HFFc6 (cell line): ENCODE measurements at regions not wholly inside any gene's neighbourhood (a gene's known extent, or its start where the extent isn't known, plus 50 kb on each side); places are given as distances from the start of the nearest gene placed in this dataset.

Source experiments
- DNase-seq: peaks from one replicate; pipeline ENCODE4 v3.0.0-alpha.2; 2018
- H3K27ac Mint-ChIP-seq: 2 replicates; pipeline ENCODE4 v1.8.0; 2020; ENCODE audit warnings: mild to moderate bottlenecking, mixed read lengths
- H3K27me3 Mint-ChIP-seq: 2 replicates; pipeline ENCODE4 v1.8.0; 2021; ENCODE audit warnings: mild to moderate bottlenecking, moderate library complexity, mixed read lengths; ENCODE audit not compliant: insufficient read depth
- H3K36me3 Mint-ChIP-seq: 2 replicates; pipeline ENCODE4 v1.8.0; 2021; ENCODE audit warnings: low read depth, mixed read lengths
- H3K4me1 Mint-ChIP-seq: 2 replicates; pipeline ENCODE4 v1.8.0; 2020; ENCODE audit warnings: low read depth, mixed read lengths
- H3K4me3 Mint-ChIP-seq: 2 replicates; pipeline ENCODE4 v1.8.0; 2020; ENCODE audit warnings: mild to moderate bottlenecking, moderate library complexity, mixed read lengths
- H3K9me3 Mint-ChIP-seq: 2 replicates; pipeline ENCODE4 v1.8.0; 2020; ENCODE audit warnings: mild to moderate bottlenecking, mixed read lengths
- TF ChIP-seq, protein P1 (sequence below): fragments of 200-600 bp; sonication (generic); IDR thresholded peaks from 2 replicates; pipeline ENCODE4 v1.5.0; 2021; ENCODE audit warnings: antibody characterized with exemption, mild to moderate bottlenecking

DNA sequence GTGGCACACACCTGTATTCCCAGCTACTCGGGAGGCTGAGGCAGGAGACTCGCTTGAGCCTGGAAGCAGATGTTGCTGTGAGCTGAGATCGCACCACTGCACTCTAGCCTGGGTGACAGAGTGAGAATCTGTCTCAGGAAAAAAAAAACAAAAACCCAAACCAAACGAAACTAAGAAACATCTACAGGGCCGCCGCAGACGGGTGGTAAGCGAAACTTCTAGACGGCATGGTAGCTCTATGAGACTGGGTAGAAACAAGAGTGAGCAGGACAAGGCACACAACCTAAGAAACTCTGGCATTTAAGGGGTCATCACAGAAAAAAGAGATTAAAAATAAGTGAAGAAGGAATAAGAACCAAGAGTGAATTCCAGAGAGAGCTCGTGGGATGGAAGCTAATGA, 454.8 kb upstream of the KLF4 start:
- TF ChIP-seq, protein P1, sequence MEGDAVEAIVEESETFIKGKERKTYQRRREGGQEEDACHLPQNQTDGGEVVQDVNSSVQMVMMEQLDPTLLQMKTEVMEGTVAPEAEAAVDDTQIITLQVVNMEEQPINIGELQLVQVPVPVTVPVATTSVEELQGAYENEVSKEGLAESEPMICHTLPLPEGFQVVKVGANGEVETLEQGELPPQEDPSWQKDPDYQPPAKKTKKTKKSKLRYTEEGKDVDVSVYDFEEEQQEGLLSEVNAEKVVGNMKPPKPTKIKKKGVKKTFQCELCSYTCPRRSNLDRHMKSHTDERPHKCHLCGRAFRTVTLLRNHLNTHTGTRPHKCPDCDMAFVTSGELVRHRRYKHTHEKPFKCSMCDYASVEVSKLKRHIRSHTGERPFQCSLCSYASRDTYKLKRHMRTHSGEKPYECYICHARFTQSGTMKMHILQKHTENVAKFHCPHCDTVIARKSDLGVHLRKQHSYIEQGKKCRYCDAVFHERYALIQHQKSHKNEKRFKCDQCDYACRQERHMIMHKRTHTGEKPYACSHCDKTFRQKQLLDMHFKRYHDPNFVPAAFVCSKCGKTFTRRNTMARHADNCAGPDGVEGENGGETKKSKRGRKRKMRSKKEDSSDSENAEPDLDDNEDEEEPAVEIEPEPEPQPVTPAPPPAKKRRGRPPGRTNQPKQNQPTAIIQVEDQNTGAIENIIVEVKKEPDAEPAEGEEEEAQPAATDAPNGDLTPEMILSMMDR: no peak
- H3K27ac Mint-ChIP-seq: no peak overlapping the region
- DNase-seq: no peak
- no peak overlapping the region for H3K4me3 Mint-ChIP-seq
- H3K36me3 Mint-ChIP-seq: no peaks in the 10 kb centered on the region
- peaks cover 3% of the 10 kb centered on the region for H3K27me3 Mint-ChIP-seq
- H3K9me3 Mint-ChIP-seq: no peaks in the 10 kb centered on the region; the same call in 1 of the 2 replicates
- no peaks in the 10 kb centered on the region for H3K4me1 Mint-ChIP-seq

DNA sequence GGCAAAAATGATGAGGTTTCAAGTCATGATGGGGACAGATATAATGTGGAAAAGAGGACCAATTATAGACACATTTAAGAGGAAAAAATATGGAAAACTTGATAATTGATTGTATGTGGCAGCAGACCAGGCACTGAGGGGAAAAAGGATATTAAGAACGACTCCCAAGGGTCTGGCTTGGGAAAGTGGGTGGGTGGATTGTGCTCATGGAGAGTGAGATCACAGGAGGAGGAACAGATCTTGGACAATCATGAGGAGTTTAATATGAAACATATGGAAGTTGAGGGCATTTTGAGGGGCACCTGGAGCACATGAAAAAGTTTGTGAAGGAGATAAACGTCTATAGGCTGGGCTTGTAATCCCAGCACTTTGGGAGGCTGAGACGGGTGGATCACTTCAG, 454.3 kb upstream of the KLF4 start:
- TF ChIP-seq, protein P1: no peak
- H3K4me3 Mint-ChIP-seq: no peak overlapping the region
- DNase-seq: no peak
- no peak overlapping the region for H3K27ac Mint-ChIP-seq
- H3K27me3 Mint-ChIP-seq: peaks cover 3% of the 10 kb centered on the region
- peaks cover 3% of the 10 kb centered on the region; the same call in 1 of the 2 replicates for H3K9me3 Mint-ChIP-seq
- H3K36me3 Mint-ChIP-seq: no peaks in the 10 kb centered on the region
- H3K4me1 Mint-ChIP-seq: no peaks in the 10 kb centered on the region

DNA sequence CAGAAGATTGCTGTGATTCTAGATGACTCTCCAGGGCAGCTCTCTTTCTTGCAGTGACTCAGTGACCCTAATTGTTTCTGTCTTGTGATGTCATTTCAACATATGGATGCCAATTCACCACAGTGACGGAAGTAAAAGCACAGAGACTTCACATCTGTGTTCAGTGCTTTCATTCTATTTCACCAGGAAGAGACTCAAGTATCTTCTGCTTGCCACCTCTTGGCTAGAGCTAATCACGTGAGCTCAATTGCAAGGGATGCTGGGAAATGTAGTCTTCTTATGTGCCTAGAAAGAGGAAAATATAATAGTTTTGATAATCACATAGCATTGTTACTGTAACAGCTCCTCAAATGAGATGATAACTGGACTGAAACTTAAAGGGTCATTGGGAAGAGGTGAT, 453.3 kb upstream of the KLF4 start:
- Mint-ChIP-seq H3K27ac (no peak overlapping the region), H3K27me3 (peaks cover 3% of the 10 kb centered on the region), H3K9me3 (peaks cover 3% of the 10 kb centered on the region; the same call in 1 of the 2 replicates), H3K36me3 (no peaks in the 10 kb centered on the region), H3K4me3 (no peak overlapping the region), H3K4me1 (no peaks in the 10 kb centered on the region)
- TF ChIP-seq, protein P1: no peak
- DNase-seq: no peak

DNA sequence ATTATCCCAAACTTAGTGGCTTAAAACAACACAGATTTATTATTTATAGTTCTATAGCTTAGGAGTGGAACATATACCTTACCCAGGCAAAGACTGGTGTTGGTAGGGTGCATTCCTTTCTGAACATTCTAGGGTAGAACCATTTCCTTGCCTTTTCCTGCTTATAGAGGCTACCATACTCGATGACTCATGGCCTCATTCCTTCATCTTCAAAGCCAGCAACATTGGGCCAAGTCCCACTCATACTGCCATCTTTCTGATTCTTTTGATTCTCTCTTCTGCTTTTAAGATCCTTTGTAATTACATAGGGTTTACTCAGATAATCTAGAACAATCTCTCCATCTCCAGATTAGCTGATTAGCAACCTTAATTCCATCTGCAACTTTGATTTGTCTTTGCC, 452.7 kb upstream of the KLF4 start:
- H3K36me3 Mint-ChIP-seq: no peaks in the 10 kb centered on the region
- no peak for DNase-seq
- no peak overlapping the region for H3K27ac Mint-ChIP-seq

DNA sequence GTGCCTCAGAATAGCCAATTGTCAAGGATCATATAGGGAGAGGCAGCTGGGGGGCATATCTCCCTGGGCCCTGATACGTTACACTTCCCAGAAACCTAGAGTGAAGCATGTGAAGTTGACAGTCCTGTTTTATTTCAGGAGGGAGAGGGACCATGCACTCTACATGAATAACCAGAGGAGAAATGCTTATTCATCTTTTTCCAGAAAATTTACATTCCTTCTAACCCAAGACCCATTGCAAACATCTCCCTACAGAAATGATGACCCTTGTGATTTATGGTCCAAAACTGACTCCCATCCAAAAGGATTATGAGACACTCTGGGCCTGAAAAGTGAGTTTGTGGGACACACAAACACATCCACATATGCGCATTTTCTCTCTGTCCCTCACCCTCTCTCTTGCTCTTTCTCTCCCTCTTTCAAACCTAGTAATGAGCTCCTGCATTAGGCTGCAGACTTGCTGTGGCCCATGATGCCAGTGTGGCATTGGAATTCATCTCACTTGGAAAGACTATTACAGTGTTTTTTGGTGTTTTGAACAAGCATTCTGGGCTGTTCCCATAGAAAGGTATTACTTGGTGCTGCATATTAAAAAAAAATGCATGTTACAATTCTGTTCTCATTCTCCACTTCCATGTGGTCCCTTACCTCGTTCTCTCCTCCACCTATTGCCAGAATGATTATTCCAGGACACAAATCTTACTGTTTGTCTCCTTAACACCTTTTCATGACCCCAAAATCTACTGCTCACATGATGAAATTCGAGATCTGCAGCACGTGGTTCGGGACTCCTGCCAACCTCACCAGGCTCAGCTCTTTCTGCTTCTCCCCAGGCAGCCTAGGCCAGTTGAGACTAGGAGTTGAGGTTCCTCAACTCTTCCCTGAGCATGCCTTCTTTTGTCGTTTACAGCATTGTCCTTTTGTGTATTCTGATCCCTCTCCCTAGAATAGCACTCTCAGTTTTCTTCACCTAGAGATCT, 451.3 kb upstream of the KLF4 start:
- peaks cover 3% of the 10 kb centered on the region; the same call in 1 of the 2 replicates for H3K9me3 Mint-ChIP-seq
- no peak for DNase-seq
- TF ChIP-seq, protein P1: no peak
- H3K27ac Mint-ChIP-seq: no peak overlapping the region
- H3K27me3 Mint-ChIP-seq: peaks cover 3% of the 10 kb centered on the region
- H3K4me1 Mint-ChIP-seq: no peaks in the 10 kb centered on the region
- H3K36me3 Mint-ChIP-seq: no peaks in the 10 kb centered on the region
- no peak overlapping the region for H3K4me3 Mint-ChIP-seq

More for the DNA sequence above, 452.7 kb upstream of the KLF4 start:
- peaks cover 3% of the 10 kb centered on the region; the same call in 1 of the 2 replicates for H3K9me3 Mint-ChIP-seq
- H3K27me3 Mint-ChIP-seq: peaks cover 3% of the 10 kb centered on the region
- TF ChIP-seq, protein P1: no peak
- H3K4me1 Mint-ChIP-seq: no peaks in the 10 kb centered on the region
- H3K4me3 Mint-ChIP-seq: no peak overlapping the region
